Suppressor macrophage treated with lipopolysaccharide for 1 hour (primary cell): ENCODE measurements at regions not wholly inside any gene's neighbourhood (a gene's known extent, or its start where the extent isn't known, plus 50 kb on each side); places are given as distances from the start of the nearest gene placed in this dataset.
"Not testable (repeated sequence)": the region's sequence is repeated elsewhere in the genome, so short reads cannot be mapped to it uniquely, and the experiment has no call there.

Experiments
- DNase-seq, 3 donors: peaks; one replicate each; pipeline ENCODE4 v3.0.0-alpha.2; 2020 to 2022

DNA sequence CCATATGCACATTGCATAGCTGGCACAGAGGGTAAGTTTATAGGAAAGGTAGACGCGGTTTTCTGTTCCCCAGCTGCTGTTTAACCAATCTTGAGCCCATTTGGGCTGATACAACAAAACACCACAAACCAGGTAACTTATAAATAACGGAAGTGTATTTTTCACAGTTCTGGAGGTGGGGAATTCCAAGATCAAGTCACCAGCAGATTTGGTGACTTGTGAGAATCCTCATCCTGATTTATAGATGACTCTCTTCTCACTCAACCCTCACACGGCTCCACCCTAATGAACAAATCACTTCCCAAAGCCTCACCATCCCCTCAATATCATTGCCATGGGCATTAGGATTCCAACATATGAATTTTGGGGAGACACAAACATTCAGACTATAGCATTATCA, 694.4 kb upstream of the NR2F2 start:
- DNase-seq, result no peak

- DNase-seq, result not testable (repeated sequence)
These were observed 693.3 kb upstream of the NR2F2 start for GRCh38 chr15:95637234-95637633.

DNA sequence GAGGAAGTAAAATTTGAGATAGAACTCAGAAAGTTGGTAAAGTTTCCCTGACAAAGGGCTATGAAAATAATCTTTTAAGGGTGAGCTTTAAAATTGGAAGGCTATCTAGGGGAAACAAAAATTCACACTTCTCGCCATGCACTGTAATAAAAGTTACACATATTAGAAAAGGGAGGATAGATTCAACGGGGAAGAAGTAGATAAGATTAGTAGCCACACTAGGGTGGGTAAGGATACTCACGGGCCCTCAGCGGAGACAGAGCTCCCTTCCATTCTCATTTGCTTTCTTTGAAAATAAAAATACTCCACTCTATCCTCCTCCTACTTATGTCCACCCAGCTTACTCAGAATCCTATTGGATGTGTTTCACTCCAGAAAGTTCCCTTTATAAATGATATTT, 691.3 kb upstream of the NR2F2 start:
- DNase-seq, result no peak

- DNase-seq, result no peak
These were observed 686.2 kb upstream of the NR2F2 start for GRCh38 chr15:95644100-95644875.

- DNase-seq, result no peak
These were observed 684.6 kb upstream of the NR2F2 start for GRCh38 chr15:95645791-95646338.

DNA sequence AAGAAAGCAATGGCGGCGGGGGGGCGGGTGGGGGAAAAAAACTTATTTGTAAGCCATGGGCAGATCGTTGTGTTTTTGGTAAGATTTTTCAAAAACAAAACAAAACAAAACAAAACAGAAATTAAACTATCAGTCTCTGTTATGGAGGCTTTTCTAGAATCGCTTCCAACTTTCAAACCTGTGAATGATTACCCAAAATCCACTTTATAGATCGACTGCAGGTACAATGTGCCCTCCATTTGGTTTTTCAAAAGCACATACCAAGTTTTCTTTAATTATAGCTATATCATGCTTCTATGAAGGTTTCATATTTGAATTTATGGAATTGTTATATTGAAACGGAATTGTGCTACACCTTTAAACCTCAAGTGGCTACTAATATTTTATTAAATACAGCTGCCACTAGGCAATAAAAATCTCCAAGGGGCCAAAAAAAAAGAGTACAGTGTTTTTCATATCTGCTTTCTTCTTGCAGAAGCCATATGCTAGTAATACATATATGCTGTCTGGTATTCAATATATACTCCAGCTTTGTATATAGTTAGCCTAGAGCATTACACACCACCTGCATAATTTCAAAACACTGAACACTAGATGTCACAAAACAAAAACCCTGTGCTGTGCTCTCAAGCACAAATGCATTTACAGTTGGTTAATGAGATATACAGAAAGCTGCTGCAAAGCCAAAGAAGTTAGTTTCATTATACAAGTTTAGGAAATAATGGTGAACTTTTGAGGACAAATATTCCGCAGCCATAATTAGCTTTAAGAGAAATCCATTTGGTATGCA, 683.8 kb upstream of the NR2F2 start:
- DNase-seq, result no peak

- DNase-seq, result no peak
These were observed 682.8 kb upstream of the NR2F2 start for GRCh38 chr15:95647531-95648277.

DNA sequence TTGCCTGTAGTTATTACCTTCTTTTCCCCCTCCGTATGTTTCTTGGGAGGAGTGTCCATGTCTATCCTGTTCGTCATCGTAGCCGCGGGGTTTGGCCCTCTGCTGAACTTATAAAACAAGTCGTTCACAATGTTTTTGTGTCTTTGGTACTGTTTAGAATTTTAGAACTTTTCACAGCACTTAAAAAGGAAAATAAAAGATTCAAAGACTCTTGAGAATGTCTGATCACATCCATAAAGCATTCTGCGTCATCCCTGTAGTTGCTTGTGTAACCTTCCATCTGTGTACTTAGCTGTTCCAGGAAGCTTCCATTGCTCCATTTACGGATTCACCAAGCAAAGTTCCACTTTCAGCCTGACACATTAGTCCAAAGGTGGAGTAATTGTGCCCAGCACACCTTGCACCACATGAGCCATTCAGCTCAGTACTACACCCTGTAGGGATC, 677.1 kb upstream of the NR2F2 start:
- no peak for DNase-seq

- no peak for DNase-seq
These were observed 675.4 kb upstream of the NR2F2 start for GRCh38 chr15:95655089-95655607.

- DNase-seq, result no peak
These were observed 673.9 kb upstream of the NR2F2 start for GRCh38 chr15:95656595-95656994.

DNA sequence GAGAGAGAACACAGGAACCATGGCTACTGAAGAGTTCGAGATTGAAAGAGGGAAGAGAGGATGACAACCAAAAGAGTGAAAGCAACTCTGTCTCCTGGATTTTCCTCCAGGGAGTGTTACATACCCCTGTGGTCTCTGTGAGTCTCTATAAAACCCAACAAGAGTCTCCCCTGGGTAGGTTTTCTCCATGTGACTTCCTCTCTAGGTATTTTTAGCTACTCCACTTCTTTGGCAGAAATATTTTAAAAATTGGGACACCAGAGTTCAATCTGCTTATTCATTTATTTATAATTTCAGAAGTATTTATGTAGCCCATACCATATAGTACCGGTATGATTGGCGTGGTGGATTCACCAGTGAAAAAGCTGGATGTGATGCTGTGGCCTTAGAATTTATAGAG, 671.7 kb upstream of the NR2F2 start:
- no peak for DNase-seq

DNA sequence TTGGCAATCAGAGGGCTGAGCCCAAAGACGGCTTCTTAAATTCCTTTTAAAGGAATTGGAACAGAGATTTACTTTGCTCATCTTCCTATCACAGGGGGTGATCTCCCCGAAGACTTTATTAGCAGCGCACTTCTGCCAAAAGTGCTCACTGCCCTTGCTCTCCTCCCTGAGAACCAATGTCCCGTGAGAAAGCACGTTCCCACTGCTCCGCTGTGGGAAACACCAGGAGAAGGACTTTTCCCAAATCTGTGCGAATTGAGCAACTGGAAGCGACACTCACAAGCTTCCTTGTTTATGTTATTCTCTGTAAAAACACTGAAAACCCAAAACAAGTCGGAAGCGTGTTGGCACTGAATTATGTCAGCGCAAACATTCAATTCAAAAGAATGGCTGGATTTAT, 670.8 kb upstream of the NR2F2 start:
- DNase-seq, result no peak

- no peak for DNase-seq
These were observed 667.9 kb upstream of the NR2F2 start for GRCh38 chr15:95662638-95663037.

GRCh38 chr15:95663156-95664100, 667.1 kb upstream of the NR2F2 start:
- no peak for DNase-seq

DNA sequence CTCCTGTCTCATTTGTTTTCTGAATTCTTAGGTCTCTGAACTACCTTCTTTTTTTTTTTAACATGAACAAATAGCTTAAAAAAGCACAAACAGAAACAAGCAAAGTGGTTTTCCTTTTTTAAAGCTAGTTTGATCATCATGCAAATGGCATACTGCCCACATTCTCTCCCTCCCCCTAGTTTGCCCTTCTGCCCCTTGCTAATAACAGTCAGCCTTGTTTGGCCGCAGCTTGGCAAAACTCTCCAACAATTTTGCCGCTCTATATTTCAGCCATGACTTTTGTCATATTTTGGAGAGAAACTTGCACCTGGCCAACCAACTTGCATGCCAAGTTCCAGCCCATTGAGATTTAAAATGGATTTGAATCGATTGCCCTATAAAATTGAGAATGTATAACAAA, 666.0 kb upstream of the NR2F2 start:
- no peak for DNase-seq

GRCh38 chr15:95669146-95669922, 661.2 kb upstream of the NR2F2 start:
- no peak for DNase-seq

GRCh38 chr15:95674031-95674430, 656.5 kb upstream of the NR2F2 start:
- DNase-seq, result no peak

- DNase-seq, result no peak
These were observed 654.0 kb upstream of the NR2F2 start for GRCh38 chr15:95676500-95676899.

DNA sequence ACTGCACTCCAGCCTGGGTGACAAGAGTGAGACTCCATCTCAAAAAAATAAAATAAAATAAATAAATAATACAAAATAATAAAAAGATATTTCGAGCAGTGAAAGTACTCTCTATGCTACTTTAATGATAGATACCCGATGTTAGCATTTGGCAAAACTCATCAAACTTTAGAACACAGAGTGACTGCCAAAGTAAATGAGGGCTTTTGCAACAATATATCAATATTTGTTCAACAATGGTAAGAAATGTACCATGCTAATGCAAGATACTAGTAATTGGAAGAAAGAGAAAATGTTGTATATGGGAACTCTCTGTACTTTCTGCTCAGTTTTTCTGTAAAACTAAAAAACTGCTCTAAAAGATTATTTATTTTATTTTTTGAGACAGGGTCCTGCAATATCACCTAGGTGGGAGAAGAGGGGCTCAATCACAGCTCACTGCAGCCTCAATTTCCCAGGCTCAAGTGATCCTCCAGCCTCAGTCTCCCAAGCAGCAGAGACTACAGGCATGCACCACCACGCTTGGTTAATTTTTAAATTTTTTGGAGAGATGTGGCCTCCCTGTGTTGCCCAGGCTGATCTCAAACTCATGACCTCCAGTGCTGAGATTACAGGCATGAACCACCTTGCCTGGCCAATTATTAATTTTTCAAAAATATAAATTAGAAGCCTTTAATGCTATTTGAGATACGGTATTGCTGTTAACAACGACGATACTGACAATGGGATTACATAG, 650.5 kb upstream of the NR2F2 start:
- DNase-seq, result no peak

GRCh38 chr15:95680728-95681127, 649.8 kb upstream of the NR2F2 start:
- no peak for DNase-seq
